ENCODE measurements at regions not wholly inside any gene's neighbourhood (a gene's known extent, or its start where the extent isn't known, plus 50 kb on each side); places are given as distances from the start of the nearest gene placed in this dataset.
"Not testable (repeated sequence)": the region's sequence is repeated elsewhere in the genome, so short reads cannot be mapped to it uniquely, and the experiment has no call there.

DNA sequence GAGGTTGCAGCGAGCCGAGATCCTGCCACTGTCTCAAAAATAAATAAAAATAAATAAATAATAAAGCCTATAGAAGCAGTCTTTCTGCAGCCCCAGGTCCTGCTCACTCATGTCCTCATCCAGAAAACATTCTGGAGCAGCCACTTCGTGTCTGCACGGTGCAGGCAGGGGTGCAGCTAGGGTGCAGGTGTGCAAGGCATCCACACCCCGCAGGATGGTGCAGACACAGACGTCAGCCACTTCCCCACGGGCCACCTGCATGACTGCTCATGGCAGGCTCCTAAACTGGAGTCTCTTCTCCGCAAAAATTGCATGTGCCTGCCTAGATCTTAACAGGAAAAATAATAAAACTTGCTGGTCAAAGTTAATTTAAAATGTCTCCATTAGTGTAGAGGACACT, 80.2 kb upstream of the SNTG2 start:
- no peak for DNase-seq (ENCODE audit: low read depth)
- no peak for TF ChIP-seq CTCF (conservative IDR thresholded peaks at IDR 0.05; ENCODE audit: low read depth, low read length)

DNA sequence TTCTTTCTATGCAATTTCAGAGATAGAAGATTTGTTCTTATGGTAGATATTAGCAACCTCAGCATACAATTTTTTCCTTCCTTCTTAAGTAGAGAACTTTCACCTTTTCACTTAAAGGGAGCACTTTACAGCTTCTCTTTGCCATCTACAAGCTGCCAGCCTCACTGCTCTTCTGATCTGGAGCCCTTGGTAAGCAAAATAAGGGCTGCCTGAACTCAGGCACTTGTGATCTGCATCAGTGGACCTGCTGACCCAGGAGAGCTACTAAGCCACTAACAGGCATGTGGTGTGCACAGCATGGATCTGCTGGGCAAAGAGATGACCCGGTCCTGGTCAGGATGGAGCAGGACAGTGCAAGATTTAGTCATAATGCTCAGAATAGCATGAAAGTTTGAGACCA, 80.8 kb upstream of the SNTG2 start:
- no peak for TF ChIP-seq CTCF (conservative IDR thresholded peaks at IDR 0.05; ENCODE audit: low read depth, low read length)
- no peak for DNase-seq (ENCODE audit: low read depth)
- H3K4me3 ChIP-seq (ENCODE audit: low read depth, low read length): no peak overlapping the region

More for the DNA sequence above, 80.2 kb upstream of the SNTG2 start:
- H3K4me3 ChIP-seq (ENCODE audit: low read depth, low read length): no peak overlapping the region

DNA sequence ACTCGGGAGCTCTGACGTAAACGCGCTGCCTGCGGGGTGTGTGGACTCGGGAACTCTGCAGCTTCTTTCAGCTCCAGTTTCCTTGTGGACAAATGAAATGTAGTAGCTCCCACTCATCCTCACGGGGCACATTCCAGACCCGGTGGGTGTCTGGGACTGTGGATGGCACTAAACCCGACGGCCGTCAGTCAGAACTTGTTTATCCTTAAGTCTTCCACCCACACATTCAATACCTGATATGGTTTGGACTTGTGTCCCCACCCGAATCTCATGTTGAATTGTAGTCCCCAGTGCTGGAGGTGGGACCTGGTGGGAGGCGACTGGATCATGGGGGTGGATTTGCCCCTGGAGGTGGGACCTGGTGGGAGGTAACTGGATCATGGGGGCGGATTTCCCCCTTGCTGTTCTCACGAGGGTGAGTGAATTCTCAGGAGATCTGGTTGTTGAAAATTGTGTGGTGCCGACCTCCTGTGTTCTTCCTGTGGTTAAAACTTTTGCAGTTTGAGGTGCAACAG, 81.2 kb upstream of the SNTG2 start:
- H3K4me3 ChIP-seq (ENCODE audit: low read depth, low read length): peak overlapping the region; percentile 33
- TF ChIP-seq CTCF (conservative IDR thresholded peaks at IDR 0.05; ENCODE audit: low read depth, low read length): no peak

DNA sequence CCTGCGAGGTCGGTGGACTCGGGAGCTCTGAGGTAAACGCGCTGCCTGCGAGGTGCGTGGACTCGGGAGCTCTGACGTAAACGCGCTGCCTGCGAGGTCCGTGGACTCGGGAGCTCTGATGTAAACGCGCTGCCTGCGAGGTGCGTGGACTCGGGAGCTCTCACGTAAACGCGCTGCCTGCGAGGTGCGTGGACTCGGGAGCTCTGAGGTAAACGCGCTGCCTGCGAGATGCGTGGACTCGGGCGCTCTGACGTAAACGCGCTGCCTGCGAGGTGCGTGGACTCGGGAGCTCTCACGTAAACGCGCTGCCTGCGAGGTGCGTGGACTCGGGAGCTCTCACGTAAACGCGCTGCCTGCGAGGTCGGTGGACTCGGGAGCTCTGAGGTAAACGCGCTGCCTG, 81.8 kb upstream of the SNTG2 start:
- peak overlapping the region; percentile 21 for H3K4me3 ChIP-seq (ENCODE audit: low read depth, low read length)
- DNase-seq (ENCODE audit: low read depth): not testable (repeated sequence)

More for the DNA sequence above, 81.2 kb upstream of the SNTG2 start:
- no peak for DNase-seq (ENCODE audit: low read depth)

GRCh38 chr2:867296-867695, 83.4 kb upstream of the SNTG2 start:
- no peak for TF ChIP-seq CTCF (conservative IDR thresholded peaks at IDR 0.05; ENCODE audit: low read depth, low read length)
- H3K4me3 ChIP-seq (ENCODE audit: low read depth, low read length): no peak overlapping the region
- no peak for DNase-seq (ENCODE audit: low read depth)

DNA sequence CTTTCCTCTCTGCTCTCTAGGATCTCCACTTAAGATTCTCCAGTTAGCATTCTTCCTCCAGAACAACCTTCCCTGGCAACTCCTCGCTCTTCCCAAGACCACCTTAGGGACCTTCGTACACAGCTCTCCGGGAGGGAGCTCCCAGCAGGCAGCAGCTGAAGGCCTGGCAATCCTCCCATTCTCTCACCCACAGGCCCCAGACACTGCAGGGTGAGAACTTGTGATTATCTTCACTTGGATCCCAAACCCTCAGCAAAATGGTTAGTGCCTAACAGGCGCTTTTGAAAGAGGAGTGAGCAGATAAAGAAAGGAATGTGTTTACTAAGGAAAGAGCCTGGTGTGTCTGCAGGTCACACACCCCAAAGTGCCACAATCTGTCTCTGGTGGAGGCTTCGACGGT, 83.8 kb upstream of the SNTG2 start:
- no peak overlapping the region for H3K4me3 ChIP-seq (ENCODE audit: low read depth, low read length)
- no peak for TF ChIP-seq CTCF (conservative IDR thresholded peaks at IDR 0.05; ENCODE audit: low read depth, low read length)
- no peak for DNase-seq (ENCODE audit: low read depth)

DNA sequence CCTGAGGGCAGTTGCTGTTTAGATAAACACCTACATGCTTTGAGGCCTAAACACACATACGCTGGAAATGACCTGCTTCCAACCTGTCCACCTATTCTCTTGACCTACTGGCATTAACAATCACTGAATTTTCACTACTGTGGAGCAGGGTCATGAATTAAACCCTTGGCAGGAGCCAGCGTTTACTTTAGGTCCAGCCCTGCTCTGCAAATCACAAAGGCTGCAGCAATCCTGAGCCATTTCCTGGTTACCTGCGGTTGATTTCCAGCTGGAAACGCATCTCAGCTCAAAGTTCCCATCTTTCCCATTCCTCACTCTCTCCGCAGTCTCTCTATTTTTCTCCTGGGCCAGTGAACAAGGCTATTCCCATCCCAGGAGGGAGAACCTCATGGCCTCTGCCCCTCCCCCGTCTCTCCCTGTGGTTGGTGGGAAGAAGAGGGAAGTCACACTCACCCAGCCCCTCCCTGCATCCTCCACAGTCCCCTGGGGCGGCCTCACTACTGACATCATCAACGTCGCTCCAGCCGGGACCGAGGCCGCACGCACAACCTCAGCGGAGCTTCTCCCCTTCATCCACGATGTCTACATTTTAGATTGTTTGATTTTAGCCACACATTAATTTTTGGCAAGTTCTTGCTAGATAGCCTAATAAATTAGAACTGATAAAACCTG, 84.5 kb upstream of the SNTG2 start:
- TF ChIP-seq CTCF (conservative IDR thresholded peaks at IDR 0.05; ENCODE audit: low read depth, low read length): no peak
- no peak overlapping the region for H3K4me3 ChIP-seq (ENCODE audit: low read depth, low read length)
- no peak for DNase-seq (ENCODE audit: low read depth)

Data from epithelial cell of proximal tubule (primary cell).